Vagina (tissue), 2 donors: ENCODE measurements at regions not wholly inside any gene's neighbourhood (a gene's known extent, or its start where the extent isn't known, plus 50 kb on each side); places are given as distances from the start of the nearest gene placed in this dataset.

Source experiments
- CTCF ChIP-seq, 3 experiments: fragments of 450-650 bp in 2 of 3; fragments of 200-600 bp in 1 of 3; sonication (generic) in 1 of 3; IDR thresholded peaks; one replicate each; pipeline ENCODE4 v1.5.1; 2017 to 2019; ENCODE audit warnings: antibody characterized with exemption in 3 of 3, mild to moderate bottlenecking in 2 of 3, moderate library complexity in 2 of 3
- POLR2A ChIP-seq, 2 donors: fragments of 450-650 bp; IDR thresholded peaks; one replicate each; pipeline ENCODE4 v1.6.1; 2017; ENCODE audit warnings: antibody characterized with exemption in 2 of 2, mild to moderate bottlenecking in 2 of 2, moderate library complexity in 2 of 2
- POLR2AphosphoS5 ChIP-seq, 2 donors: sonication (generic); formaldehyde crosslinking; IDR thresholded peaks; one replicate each; pipeline ENCODE4 v1.9.0; 2017; ENCODE audit warnings: antibody characterized with exemption in 2 of 2, mild to moderate bottlenecking in 2 of 2, low read depth in 1 of 2; ENCODE audit not compliant: insufficient read depth in 1 of 2

DNA sequence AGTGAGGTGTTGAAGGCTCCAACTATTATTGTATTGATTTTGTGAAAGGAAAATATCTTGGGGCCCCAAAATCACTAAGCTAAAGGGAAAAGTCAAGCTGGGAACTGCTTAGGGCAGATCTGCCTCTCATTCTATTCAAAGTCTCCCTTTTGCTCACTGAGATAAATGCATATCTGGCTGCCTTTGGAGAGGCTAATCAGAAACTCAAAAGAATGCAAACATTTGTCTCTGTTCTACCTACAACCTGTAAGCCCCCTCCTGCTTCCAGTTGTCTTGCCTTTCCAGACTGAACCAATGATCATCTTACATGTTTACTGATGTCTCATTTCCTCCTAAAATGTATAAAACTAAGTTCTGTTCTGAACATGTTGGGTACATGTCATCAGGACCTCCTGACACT, 125.9 kb downstream of the HTR1B start:
- no peak for TF ChIP-seq POLR2A (IDR thresholded peaks at IDR 0.05)
- TF ChIP-seq CTCF (IDR thresholded peaks at IDR 0.05) = no peak
- TF ChIP-seq POLR2AphosphoS5 (IDR thresholded peaks at IDR 0.05; ENCODE audit: insufficient read depth in 1 of 2, low read depth in 1 of 2) = no peak
